T47D (cell line): ENCODE measurements at regions not wholly inside any gene's neighbourhood (a gene's known extent, or its start where the extent isn't known, plus 50 kb on each side); places are given as distances from the start of the nearest gene placed in this dataset.

Experiments
- DNase-seq, 2 experiments: peaks; one replicate each; pipeline versions ENCODE4 v3.0.0 to v3.0.0-alpha.2; 2011 to 2012; ENCODE audit warnings: low read depth in 1 of 2, low spot score in 1 of 2
- JUND ChIP-seq: IDR thresholded peaks from 2 replicates; pipeline ENCODE4 v1.6.1; 2012; ENCODE audit warnings: low read depth
- in situ Hi-C: cut with HindIII; loops from 2 replicates; pipeline ENCODE4 v1.10.0; 2016; ENCODE audit warnings: low sequenced_read_pairs, low pct_unique_long_range_greater_than_20kb

GRCh38 chr9:18137815-18138214 is 336.1 kb upstream of the ADAMTSL1 start:
- in situ Hi-C loops: no loop called here
- TF ChIP-seq JUND: no peak
- no peak for DNase-seq

- no peak for TF ChIP-seq JUND
- in situ Hi-C loops: no loop called here
- no peak for DNase-seq
Observed at GRCh38 chr9:18138656-18139055, 335.3 kb upstream of the ADAMTSL1 start.

DNA sequence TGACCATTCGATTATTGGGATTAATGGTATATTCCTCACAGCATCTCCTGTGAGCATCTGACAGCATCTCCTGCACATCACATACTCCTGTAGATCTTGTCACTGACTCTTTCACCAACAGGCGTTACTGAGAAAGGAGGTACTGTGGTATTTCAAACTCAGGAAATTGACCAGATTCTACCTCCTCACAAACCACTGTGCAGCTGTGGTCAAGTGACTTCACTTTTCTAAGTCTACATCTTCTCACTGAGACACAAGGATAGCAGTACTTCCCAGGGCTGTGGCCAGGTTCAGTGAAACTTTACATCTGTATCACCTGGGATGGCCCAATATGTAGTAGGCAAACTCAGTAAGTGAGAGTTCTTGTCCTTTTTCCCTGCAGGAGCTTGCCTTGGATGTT is 332.3 kb upstream of the ADAMTSL1 start:
- DNase-seq: no peak
- TF ChIP-seq JUND: no peak
- in situ Hi-C loops: no loop called here

DNA sequence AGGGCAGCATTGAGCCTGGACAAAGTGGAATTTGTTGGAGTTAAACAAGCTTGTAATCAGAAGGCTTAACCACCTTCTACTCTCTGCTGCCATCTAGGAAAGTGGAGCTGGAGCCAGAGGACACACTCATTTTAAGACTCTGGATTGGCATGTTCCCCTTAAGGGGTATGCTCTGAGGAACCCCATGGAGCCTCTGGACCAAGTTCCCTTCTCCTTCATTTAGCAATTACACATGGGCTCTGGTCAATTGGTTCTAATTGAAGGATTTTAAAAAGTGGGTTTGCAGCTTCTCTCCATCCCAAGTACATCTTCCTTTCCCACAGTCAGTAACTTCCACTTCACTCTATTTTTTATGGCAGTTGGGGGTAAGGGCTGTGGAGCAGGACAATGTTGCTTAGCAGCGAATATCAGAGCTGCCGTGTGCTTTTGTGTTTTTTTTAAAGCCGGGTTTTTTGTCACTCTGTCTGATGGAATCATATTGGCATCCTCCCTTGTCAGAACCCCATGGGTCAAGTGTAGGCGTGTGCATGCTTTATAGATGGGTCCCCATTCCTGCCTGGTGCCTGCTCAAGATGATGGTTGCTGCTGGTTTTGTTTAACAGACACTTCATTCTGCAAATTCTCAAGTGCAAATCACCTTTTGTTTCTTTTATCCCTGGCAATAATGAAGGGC is 330.7 kb upstream of the ADAMTSL1 start:
- no peak for TF ChIP-seq JUND
- in situ Hi-C loops: no loop called here
- no peak for DNase-seq

DNA sequence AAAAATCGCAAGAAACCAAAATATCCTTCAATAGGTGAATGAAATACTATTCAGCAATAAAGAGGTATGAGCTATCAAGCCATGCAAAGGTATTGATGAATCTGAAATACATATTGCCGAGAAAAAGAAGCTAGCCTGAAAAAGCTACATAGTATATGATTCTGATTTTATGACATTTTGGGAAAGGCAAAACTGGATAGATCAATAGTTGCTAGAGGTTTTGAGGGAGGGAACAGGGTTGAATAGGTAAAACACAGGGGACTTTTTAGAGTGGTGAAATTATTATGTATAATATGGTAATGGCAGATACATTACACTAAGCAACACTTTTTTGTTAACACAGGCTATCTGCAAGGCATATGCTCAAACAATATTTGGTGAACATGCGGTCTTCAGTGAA is 327.6 kb upstream of the ADAMTSL1 start:
- no peak for DNase-seq
- in situ Hi-C loops: no loop called here
- no peak for TF ChIP-seq JUND

GRCh38 chr9:18149471-18150011 is 324.4 kb upstream of the ADAMTSL1 start:
- in situ Hi-C loops: no loop called here
- TF ChIP-seq JUND: no peak
- peak in 1 of 2 experiments; percentile 6 for DNase-seq

- TF ChIP-seq JUND: no peak
- in situ Hi-C loops: no loop called here
- DNase-seq: no peak
Observed at GRCh38 chr9:18154661-18155060, 319.3 kb upstream of the ADAMTSL1 start.

- DNase-seq: no peak
- in situ Hi-C loops: no loop called here
- TF ChIP-seq JUND: no peak
Observed at GRCh38 chr9:18159254-18159653, 314.7 kb upstream of the ADAMTSL1 start.

- in situ Hi-C loops: no loop called here
- no peak for DNase-seq
- TF ChIP-seq JUND: no peak
Observed at GRCh38 chr9:18163146-18163545, 310.8 kb upstream of the ADAMTSL1 start.

GRCh38 chr9:18167733-18168132 is 306.2 kb upstream of the ADAMTSL1 start:
- in situ Hi-C loops: no loop called here
- DNase-seq: no peak
- no peak for TF ChIP-seq JUND

DNA sequence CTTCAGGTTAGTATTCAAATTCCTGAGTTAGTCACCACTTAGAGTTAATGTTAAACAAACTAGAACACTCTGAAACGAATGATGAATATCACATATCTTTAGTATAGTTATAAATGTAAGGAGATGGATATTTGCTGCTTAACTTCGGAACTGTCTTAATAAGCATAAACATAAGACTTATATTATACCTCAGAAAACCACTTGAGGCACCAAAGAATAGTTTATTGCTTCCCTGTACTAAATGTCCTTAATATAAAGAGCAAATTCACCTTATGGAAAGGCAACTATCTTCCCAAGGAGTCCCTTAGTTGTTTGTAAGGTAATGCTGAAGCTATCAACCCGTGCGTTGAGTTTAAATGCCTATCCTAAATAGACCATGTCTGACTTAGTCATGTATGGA is 300.0 kb upstream of the ADAMTSL1 start:
- in situ Hi-C loops: no loop called here
- TF ChIP-seq JUND: no peak
- DNase-seq: no peak

GRCh38 chr9:18182636-18183035 is 291.3 kb upstream of the ADAMTSL1 start:
- TF ChIP-seq JUND: no peak
- DNase-seq: no peak
- in situ Hi-C loops: no loop called here

DNA sequence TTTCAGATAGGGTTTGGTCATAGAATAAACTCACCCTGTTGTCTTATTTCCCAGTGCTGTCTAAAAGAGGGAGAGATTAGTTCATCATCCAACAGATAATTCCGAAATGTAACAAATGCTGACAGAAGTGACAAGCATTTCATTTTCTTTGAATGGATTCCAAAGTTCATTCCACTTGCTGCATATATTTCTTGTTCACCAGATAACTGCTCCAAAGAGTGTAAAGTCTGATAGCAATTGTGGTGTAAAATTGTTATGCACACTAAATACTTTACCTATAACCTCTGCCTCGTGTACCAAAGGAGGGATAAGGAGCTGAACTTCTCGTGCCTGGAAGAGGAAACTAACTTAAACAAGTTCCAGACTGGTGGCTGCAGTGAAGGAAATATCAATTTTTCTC is 290.0 kb upstream of the ADAMTSL1 start:
- in situ Hi-C loops: no loop called here
- no peak for TF ChIP-seq JUND
- DNase-seq: no peak

- DNase-seq: no peak
- TF ChIP-seq JUND: no peak
- in situ Hi-C loops: no loop called here
Observed at GRCh38 chr9:18184401-18184800, 289.6 kb upstream of the ADAMTSL1 start.
